ENCODE measurements at regions not wholly inside any gene's neighbourhood (a gene's known extent, or its start where the extent isn't known, plus 50 kb on each side); places are given as distances from the start of the nearest gene placed in this dataset.
A peak's percentile ranks its signal among the peaks of the same experiment; 100 is the strongest.
"Not testable (repeated sequence)": the region's sequence is repeated elsewhere in the genome, so short reads cannot be mapped to it uniquely, and the experiment has no call there.

- TF ChIP-seq CTCF (IDR thresholded peaks at IDR 0.05): no peak
- TF ChIP-seq POLR2A (IDR thresholded peaks at IDR 0.05): no peak
- DNase-seq (ENCODE audit: low spot score in 2 of 2): no peak
- WGBS, 2 donors: 62 to 68% methylated on average over 7 of the region's 7 CpGs
- H3K4me3 ChIP-seq (ENCODE audit: low read depth, poor library complexity, severe bottlenecking): no peak overlapping the region
- intact Hi-C loops (cut with DNase I; ENCODE audit: low total_unique reads): no loop called here
Measured at GRCh38 chr17:30701498-30701989, 122.9 kb downstream of the CRLF3 start.

- H3K4me3 ChIP-seq (ENCODE audit: low read depth, poor library complexity, severe bottlenecking); intact Hi-C loops (cut with DNase I; ENCODE audit: low total_unique reads); DNase-seq (ENCODE audit: low spot score in 2 of 2): not testable (repeated sequence)
- 74 to 78% methylated on average over 9 of the region's 11 CpGs for WGBS, 2 donors
Measured at GRCh38 chr17:30700833-30701232, 123.7 kb downstream of the CRLF3 start.

- DNase-seq (ENCODE audit: low spot score in 2 of 2): peak in 1 of 2 donors; percentile 92
- H3K4me3 ChIP-seq (ENCODE audit: low read depth, poor library complexity, severe bottlenecking); intact Hi-C loops (cut with DNase I; ENCODE audit: low total_unique reads): not testable (repeated sequence)
- WGBS, 2 donors: 5 to 8% methylated on average over 30 to 32 of the region's 32 CpGs
- TF ChIP-seq CTCF (IDR thresholded peaks at IDR 0.05): peak in 2 of 3 donors; percentile 42 to 68
Measured at GRCh38 chr17:30697619-30698460, 126.7 kb downstream of the CRLF3 start.

GRCh38 chr17:30696234-30696633 lies 128.3 kb downstream of the CRLF3 start:
- no peak for DNase-seq (ENCODE audit: low spot score in 2 of 2)
- no peak for TF ChIP-seq CTCF (IDR thresholded peaks at IDR 0.05)
- TF ChIP-seq POLR2A (IDR thresholded peaks at IDR 0.05): no peak
- no peak overlapping the region for H3K4me3 ChIP-seq (ENCODE audit: low read depth, poor library complexity, severe bottlenecking)
- intact Hi-C loops (cut with DNase I; ENCODE audit: low total_unique reads): no loop called here
- WGBS, 2 donors: 94 to 97% methylated on average over 5 of the region's 5 CpGs

- H3K4me3 ChIP-seq (ENCODE audit: low read depth, poor library complexity, severe bottlenecking); intact Hi-C loops (cut with DNase I; ENCODE audit: low total_unique reads); DNase-seq (ENCODE audit: low spot score in 2 of 2): not testable (repeated sequence)
- WGBS, 2 donors: 62 to 63% methylated on average over 1 of the region's 1 CpG
Measured at GRCh38 chr17:30695265-30695811, 129.2 kb downstream of the CRLF3 start.

- intact Hi-C loops (cut with DNase I; ENCODE audit: low total_unique reads); H3K4me3 ChIP-seq (ENCODE audit: low read depth, poor library complexity, severe bottlenecking); DNase-seq (ENCODE audit: low spot score in 2 of 2): not testable (repeated sequence)
- 0 to 3% methylated on average over 8 to 20 of the region's 20 CpGs for WGBS, 2 donors
Measured at GRCh38 chr17:30693772-30694171, 130.7 kb downstream of the CRLF3 start.

GRCh38 chr17:30689266-30690000 lies 135.1 kb downstream of the CRLF3 start:
- WGBS, 2 donors: 90 to 91% methylated on average over 14 of the region's 14 CpGs
- DNase-seq (ENCODE audit: low spot score in 2 of 2); intact Hi-C loops (cut with DNase I; ENCODE audit: low total_unique reads): not testable (repeated sequence)

GRCh38 chr17:30686538-30687479 lies 137.7 kb downstream of the CRLF3 start:
- H3K4me3 ChIP-seq (ENCODE audit: low read depth, poor library complexity, severe bottlenecking); DNase-seq (ENCODE audit: low spot score in 2 of 2); intact Hi-C loops (cut with DNase I; ENCODE audit: low total_unique reads): not testable (repeated sequence)
- WGBS, 2 donors: 32 to 35% methylated on average over 28 of the region's 28 CpGs

More at GRCh38 chr17:30689266-30690000, 135.1 kb downstream of the CRLF3 start:
- H3K4me3 ChIP-seq (ENCODE audit: low read depth, poor library complexity, severe bottlenecking): not testable (repeated sequence)

- H3K4me3 ChIP-seq (ENCODE audit: low read depth, poor library complexity, severe bottlenecking); DNase-seq (ENCODE audit: low spot score in 2 of 2); intact Hi-C loops (cut with DNase I; ENCODE audit: low total_unique reads): not testable (repeated sequence)
- WGBS, 2 donors: 95 to 98% methylated on average over 4 of the region's 4 CpGs
Measured at GRCh38 chr17:30682280-30682679, 142.2 kb downstream of the CRLF3 start.

- WGBS, 2 donors: 53 to 60% methylated on average over 5 of the region's 5 CpGs
- intact Hi-C loops (cut with DNase I; ENCODE audit: low total_unique reads); H3K4me3 ChIP-seq (ENCODE audit: low read depth, poor library complexity, severe bottlenecking); DNase-seq (ENCODE audit: low spot score in 2 of 2): not testable (repeated sequence)
Measured at GRCh38 chr17:30680681-30681080, 143.8 kb downstream of the CRLF3 start.

All from lower leg skin (tissue), 4 donors.